H1 (cell line): ENCODE measurements at regions not wholly inside any gene's neighbourhood (a gene's known extent, or its start where the extent isn't known, plus 50 kb on each side); places are given as distances from the start of the nearest gene placed in this dataset.

ENCODE experiments used
- CTCF ChIA-PET: fragments of 300-600 bp; sonication (Branson Sonifier 250); formaldehyde crosslinking; loops from one replicate; lab custom pipeline; 2021; ENCODE audit not compliant: partially characterized antibody; lab: Charles Lee
- POLR2A ChIA-PET: fragments of 300-600 bp; sonication (Branson Sonifier 250); formaldehyde crosslinking; loops from one replicate; lab custom pipeline; 2021; ENCODE audit warnings: inconsistent platforms; ENCODE audit not compliant: partially characterized antibody; lab: Charles Lee
- DNase-seq, 2 experiments: peaks; one replicate each; pipeline versions ENCODE4 v3.0.0 to v3.0.0-alpha.2; 2010 to 2022; ENCODE audit warnings: low spot score in 2 of 2, low read depth in 1 of 2, mixed read lengths in 1 of 2
- FAIRE-seq: peaks from 2 replicates; lab custom pipeline; 2011; peaks lifted over from hg19 to GRCh38; lab: Jason Lieb, UNC
- H2AFZ ChIP-seq: 2 replicates; pipeline ENCODE4 v1.8.1; 2012; ENCODE audit warnings: low read length, inconsistent platforms
- H2AK5ac ChIP-seq: 2 replicates; pipeline ENCODE4 v1.6.1; 2013; ENCODE audit warnings: low read depth, low read length
- H2BK120ac ChIP-seq: replicated peaks from 2 replicates; pipeline ENCODE3; 2013; ENCODE audit warnings: low read depth, low read length, inconsistent platforms
- H2BK12ac ChIP-seq: 2 replicates; pipeline ENCODE4 v1.6.1; 2013; ENCODE audit warnings: low read depth, low read length
- H2BK15ac ChIP-seq: 2 replicates; pipeline ENCODE4 v1.6.1; 2013; ENCODE audit warnings: low read length
- H2BK20ac ChIP-seq: 2 replicates; pipeline ENCODE4 v1.6.1; 2013; ENCODE audit warnings: low read length
- H2BK5ac ChIP-seq: 2 replicates; pipeline ENCODE4 v1.6.1; 2013; ENCODE audit warnings: low read depth, low read length
- H3K14ac ChIP-seq: 2 replicates; pipeline ENCODE4 v1.6.1; 2013; ENCODE audit warnings: inconsistent platforms; ENCODE audit not compliant: insufficient read length
- H3K18ac ChIP-seq: 2 replicates; pipeline ENCODE4 v1.6.1; 2013; ENCODE audit warnings: low read length; ENCODE audit errors: extremely low read depth
- H3K23ac ChIP-seq: 2 replicates; pipeline ENCODE4 v1.6.1; 2013; ENCODE audit warnings: inconsistent platforms; ENCODE audit not compliant: insufficient read length
- H3K23me2 ChIP-seq: 2 replicates; pipeline ENCODE4 v1.6.1; 2013; ENCODE audit warnings: low read depth, low read length
- H3K27ac ChIP-seq: 2 replicates; pipeline ENCODE4 v1.6.1; 2011; ENCODE audit warnings: low read depth, low read length, inconsistent platforms
- H3K27me3 ChIP-seq, 4 experiments: replicated peaks in 1 of 4; 1 replicate in 1 of 4; 2 replicates in 3 of 4; pipeline versions ENCODE4 v1.6.1 to v1.8.1; 2011 to 2013; ENCODE audit warnings: low read length in 3 of 4, mild to moderate bottlenecking in 3 of 4, inconsistent platforms in 2 of 4, mixed read lengths in 2 of 4, moderate library complexity in 1 of 4; ENCODE audit not compliant: control insufficient read depth in 3 of 4, insufficient read depth in 3 of 4; ENCODE audit errors: extremely low read depth in 1 of 4
- H3K36me3 ChIP-seq, 4 experiments: 2 replicates each; pipeline versions ENCODE4 v1.6.1 to v1.8.1; 2011 to 2013; ENCODE audit warnings: mild to moderate bottlenecking in 4 of 4, low read length in 3 of 4, moderate library complexity in 2 of 4, control low read depth in 1 of 4, inconsistent platforms in 1 of 4; ENCODE audit not compliant: insufficient read depth in 4 of 4, control insufficient read depth in 2 of 4
- H3K4ac ChIP-seq: replicated peaks from 2 replicates; pipeline ENCODE3; 2013; ENCODE audit warnings: low read length, low read depth, mixed read lengths, inconsistent platforms; ENCODE audit not compliant: insufficient read length
- H3K4me1 ChIP-seq, 4 experiments: replicated peaks in 1 of 4; 1 replicate in 1 of 4; 2 replicates in 3 of 4; pipeline versions ENCODE4 v1.6.1 to v1.8.1; 2011 to 2013; ENCODE audit warnings: low read length in 3 of 4, inconsistent platforms in 2 of 4, mixed read lengths in 1 of 4; ENCODE audit not compliant: insufficient read depth in 4 of 4, control insufficient read depth in 3 of 4
- H3K4me2 ChIP-seq, 2 experiments: 2 replicates each; pipeline versions ENCODE4 v1.6.1 to v1.8.1; 2011 to 2013; ENCODE audit warnings: low read depth in 2 of 2, low read length in 2 of 2, control low read depth in 1 of 2, inconsistent platforms in 1 of 2, mild to moderate bottlenecking in 1 of 2; ENCODE audit not compliant: insufficient read depth in 1 of 2
- H3K4me3 ChIP-seq, 4 experiments: fragments of 200-600, 300-600 bp in 1 of 4; sonication (generic), shearing (Covaris generic), sonication (Bioruptor Twin) in 1 of 4; 2 replicates each; pipeline versions ENCODE4 v1.5.1 to v1.8.1; 2011 to 2016; ENCODE audit warnings: low read length in 4 of 4, low read depth in 3 of 4, control low read depth in 2 of 4, inconsistent platforms in 2 of 4, mild to moderate bottlenecking in 2 of 4, mixed read lengths in 1 of 4, moderate library complexity in 1 of 4; ENCODE audit not compliant: insufficient read depth in 2 of 4; ENCODE audit errors: extremely low read depth in 1 of 4
- H3K56ac ChIP-seq: replicated peaks from 2 replicates; pipeline ENCODE3; 2013; ENCODE audit warnings: low read depth, mild to moderate bottlenecking, mixed read lengths, low read length, inconsistent platforms; ENCODE audit not compliant: insufficient read length
- H3K79me1 ChIP-seq: 2 replicates; pipeline ENCODE4 v1.6.1; 2013; ENCODE audit warnings: low read depth, low read length, control low read depth
- H3K79me2 ChIP-seq, 2 experiments: 2 replicates each; pipeline versions ENCODE4 v1.6.1 to v1.8.1; 2012 to 2013; ENCODE audit warnings: low read length in 2 of 2, mild to moderate bottlenecking in 2 of 2, inconsistent platforms in 1 of 2; ENCODE audit not compliant: insufficient read depth in 2 of 2, control insufficient read depth in 1 of 2
- H3K9ac ChIP-seq, 4 experiments: replicated peaks in 1 of 4; 1 replicate in 1 of 4; 2 replicates in 3 of 4; pipeline versions ENCODE4 v1.6.1 to v1.8.1; 2011 to 2013; ENCODE audit warnings: low read depth in 3 of 4, low read length in 3 of 4, control low read depth in 2 of 4, mild to moderate bottlenecking in 2 of 4, moderate library complexity in 2 of 4, inconsistent platforms in 1 of 4; ENCODE audit errors: extremely low read depth in 1 of 4
- H3K9me3 ChIP-seq, 2 experiments: 2 replicates each; pipeline versions ENCODE4 v1.6.1 to v1.8.1; 2012 to 2013; ENCODE audit warnings: mild to moderate bottlenecking in 2 of 2, moderate library complexity in 2 of 2, control low read depth in 1 of 2, inconsistent platforms in 1 of 2, low read depth in 1 of 2, low read length in 1 of 2, mixed read lengths in 1 of 2; ENCODE audit not compliant: insufficient read depth in 2 of 2
- H4K20me1 ChIP-seq, 2 experiments: replicated peaks in 1 of 2; 2 replicates each; pipeline versions ENCODE3 to v1.8.1; 2011 to 2013; ENCODE audit warnings: inconsistent platforms in 2 of 2, low read length in 2 of 2, mild to moderate bottlenecking in 1 of 2; ENCODE audit not compliant: insufficient read depth in 2 of 2, control insufficient read depth in 1 of 2
- H4K5ac ChIP-seq: 2 replicates; pipeline ENCODE4 v1.6.1; 2013; ENCODE audit warnings: low read length, low read depth, mixed read lengths, inconsistent platforms; ENCODE audit not compliant: insufficient read length
- H4K8ac ChIP-seq: 2 replicates; pipeline ENCODE4 v1.8.0; 2013; ENCODE audit warnings: mild to moderate bottlenecking, moderate library complexity, low read length, inconsistent platforms; ENCODE audit not compliant: insufficient read depth; ENCODE audit errors: extremely low read depth
- H4K91ac ChIP-seq: replicated peaks from 2 replicates; pipeline ENCODE3; 2013; ENCODE audit warnings: low read length, mixed read lengths, inconsistent platforms; ENCODE audit not compliant: insufficient read length
- CEBPB ChIP-seq: IDR thresholded peaks from 2 replicates; pipeline ENCODE4 v1.6.1; 2012; ENCODE audit warnings: low read depth, low read length
- CTCF ChIP-seq, 3 experiments: IDR thresholded peaks; 1 replicate in 2 of 3; 2 replicates in 1 of 3; pipeline versions ENCODE4 v1.5.1 to v1.6.1; 2011; ENCODE audit warnings: low read length in 3 of 3, mild to moderate bottlenecking in 3 of 3, inconsistent platforms in 2 of 3, low read depth in 1 of 3, moderate library complexity in 1 of 3; ENCODE audit not compliant: insufficient read depth in 1 of 3; ENCODE audit errors: control extremely low read depth in 1 of 3
- HDAC6 ChIP-seq: IDR thresholded peaks from one replicate; pipeline ENCODE4 v1.7.1; 2012; ENCODE audit warnings: low read depth, mild to moderate bottlenecking, inconsistent platforms, low read length, moderate library complexity
- POLR2A ChIP-seq, 2 experiments: IDR thresholded peaks; 1 replicate in 1 of 2; 2 replicates in 1 of 2; pipeline ENCODE4 v1.6.1; 2011; ENCODE audit warnings: low read depth in 2 of 2, low read length in 2 of 2, mild to moderate bottlenecking in 2 of 2; ENCODE audit errors: control extremely low read depth in 1 of 2
- SIRT6 ChIP-seq: IDR thresholded peaks from one replicate; pipeline ENCODE4 v1.7.1; 2012; ENCODE audit warnings: low read length, inconsistent platforms
- SP4 ChIP-seq: IDR thresholded peaks from 2 replicates; pipeline ENCODE4 v1.6.1; 2012; ENCODE audit warnings: low read length, inconsistent platforms
- TBP ChIP-seq: IDR thresholded peaks from 2 replicates; pipeline ENCODE4 v1.6.1; 2011; ENCODE audit warnings: low read depth, low read length, improper control_type of control experiment
- WGBS, 2 experiments: shearing (Covaris generic) in 1 of 2; methylation state at CpG; one replicate each; pipeline versions ENCODE4 v1.1.6 to v1.1.7; 2013 to 2015; ENCODE audit warnings: low lambda C conversion rate in 2 of 2, mixed read lengths in 2 of 2, inconsistent platforms in 1 of 2, low coverage in 1 of 2, missing lambda C conversion rate in 1 of 2; ENCODE audit not compliant: insufficient replicate concordance in 2 of 2, insufficient coverage in 1 of 2, insufficient read length in 1 of 2; ENCODE audit errors: extremely low coverage in 1 of 2, missing lambda C conversion rate in 1 of 2; 5-methylcytosine and 5-hydroxymethylcytosine counted together
- TF ChIP-seq, protein P1 (sequence below): IDR thresholded peaks from 2 replicates; pipeline ENCODE4 v1.6.1; 2012; ENCODE audit warnings: inconsistent platforms
- TF ChIP-seq, protein P2 (sequence below): IDR thresholded peaks from 2 replicates; pipeline ENCODE4 v1.6.1; 2012; ENCODE audit warnings: low read length, inconsistent platforms

- no peak overlapping the region for H3K18ac ChIP-seq
- H2BK5ac ChIP-seq: no peak overlapping the region
- H4K20me1 ChIP-seq: no peaks in the 10 kb centered on the region
- WGBS, 2 experiments: 88% methylated on average over 3 of the region's 3 CpGs; no CpG with 5 or more reads in 1 of the 2 experiments
- no peak overlapping the region for H4K5ac ChIP-seq
- ChIA-PET POLR2A (no interaction called here), CTCF (interaction anchor here (1.0 to 1.4 kb wide), 2 partner anchors 23 to 36 kb away, joined by 3 to 4 read pairs; no protein-coding TSS in a partner anchor)
- H3K4me3 ChIP-seq: no peak overlapping the region
- H3K4me2 ChIP-seq: no peak overlapping the region
- peaks cover 3 to 9% (median 5%) of the 10 kb centered on the region in 4 experiments; a peak in 4 of 7 replicates for H3K4me1 ChIP-seq
- H2BK20ac ChIP-seq: no peak overlapping the region
- H3K36me3 ChIP-seq: no peaks in the 10 kb centered on the region
- H3K23me2 ChIP-seq: peaks cover 2% of the 10 kb centered on the region; the same call in 1 of the 2 replicates
- no peak for FAIRE-seq
- no peaks in the 10 kb centered on the region for H3K9me3 ChIP-seq
- no peaks in the 10 kb centered on the region for H3K79me2 ChIP-seq
- DNase-seq: no peak
- H4K91ac ChIP-seq: no peak overlapping the region
- no peak overlapping the region for H2AK5ac ChIP-seq
- no peak overlapping the region for H2BK120ac ChIP-seq
- no peak overlapping the region for H2AFZ ChIP-seq
- H4K8ac ChIP-seq: no peak overlapping the region
- TF ChIP-seq, protein P1, sequence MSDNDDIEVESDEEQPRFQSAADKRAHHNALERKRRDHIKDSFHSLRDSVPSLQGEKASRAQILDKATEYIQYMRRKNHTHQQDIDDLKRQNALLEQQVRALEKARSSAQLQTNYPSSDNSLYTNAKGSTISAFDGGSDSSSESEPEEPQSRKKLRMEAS: no peak
- TF ChIP-seq SIRT6 (no peak), CTCF (IDR thresholded peaks at IDR 0.05; ENCODE audit: control extremely low read depth in 1 of 3, insufficient read depth in 1 of 3, low read depth in 1 of 3, low read length in 3 of 3) (no peak), CEBPB (no peak), POLR2A (IDR thresholded peaks at IDR 0.05; ENCODE audit: control extremely low read depth in 1 of 2, low read depth in 2 of 2, low read length in 2 of 2) (no peak), HDAC6 (no peak), TBP (no peak), SP4 (no peak)
- TF ChIP-seq, protein P2, sequence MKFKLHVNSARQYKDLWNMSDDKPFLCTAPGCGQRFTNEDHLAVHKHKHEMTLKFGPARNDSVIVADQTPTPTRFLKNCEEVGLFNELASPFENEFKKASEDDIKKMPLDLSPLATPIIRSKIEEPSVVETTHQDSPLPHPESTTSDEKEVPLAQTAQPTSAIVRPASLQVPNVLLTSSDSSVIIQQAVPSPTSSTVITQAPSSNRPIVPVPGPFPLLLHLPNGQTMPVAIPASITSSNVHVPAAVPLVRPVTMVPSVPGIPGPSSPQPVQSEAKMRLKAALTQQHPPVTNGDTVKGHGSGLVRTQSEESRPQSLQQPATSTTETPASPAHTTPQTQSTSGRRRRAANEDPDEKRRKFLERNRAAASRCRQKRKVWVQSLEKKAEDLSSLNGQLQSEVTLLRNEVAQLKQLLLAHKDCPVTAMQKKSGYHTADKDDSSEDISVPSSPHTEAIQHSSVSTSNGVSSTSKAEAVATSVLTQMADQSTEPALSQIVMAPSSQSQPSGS: no peak
- no peak overlapping the region for H2BK12ac ChIP-seq
- H3K79me1 ChIP-seq: no peaks in the 10 kb centered on the region
- no peak overlapping the region for H3K9ac ChIP-seq
- H3K14ac ChIP-seq: no peak overlapping the region
- no peak overlapping the region for H3K4ac ChIP-seq
- H3K27ac ChIP-seq: no peak overlapping the region
- H3K56ac ChIP-seq: no peak overlapping the region
- no peak overlapping the region for H2BK15ac ChIP-seq
- H3K23ac ChIP-seq: no peak overlapping the region
- H3K27me3 ChIP-seq: no peaks in the 10 kb centered on the region
Observed at GRCh38 chr13:73872397-73872796, 261.8 kb downstream of the KLF12 start.
